ENCODE measurements at regions not wholly inside any gene's neighbourhood (a gene's known extent, or its start where the extent isn't known, plus 50 kb on each side); places are given as distances from the start of the nearest gene placed in this dataset.

- no peak for TF ChIP-seq CTCF (IDR thresholded peaks at IDR 0.05)
- no peak for TF ChIP-seq POLR2A (IDR thresholded peaks at IDR 0.05)
- TF ChIP-seq POLR2AphosphoS5 (IDR thresholded peaks at IDR 0.05), result no peak
- no peak for TF ChIP-seq EP300 (IDR thresholded peaks at IDR 0.05; ENCODE audit: low read depth)
Observed at GRCh38 chr3:191919491-191920026, 458.6 kb downstream of the PYDC2 start.

All from transverse colon (tissue), 4 donors.